ENCODE measurements at regions not wholly inside any gene's neighbourhood (a gene's known extent, or its start where the extent isn't known, plus 50 kb on each side); places are given as distances from the start of the nearest gene placed in this dataset.

DNA sequence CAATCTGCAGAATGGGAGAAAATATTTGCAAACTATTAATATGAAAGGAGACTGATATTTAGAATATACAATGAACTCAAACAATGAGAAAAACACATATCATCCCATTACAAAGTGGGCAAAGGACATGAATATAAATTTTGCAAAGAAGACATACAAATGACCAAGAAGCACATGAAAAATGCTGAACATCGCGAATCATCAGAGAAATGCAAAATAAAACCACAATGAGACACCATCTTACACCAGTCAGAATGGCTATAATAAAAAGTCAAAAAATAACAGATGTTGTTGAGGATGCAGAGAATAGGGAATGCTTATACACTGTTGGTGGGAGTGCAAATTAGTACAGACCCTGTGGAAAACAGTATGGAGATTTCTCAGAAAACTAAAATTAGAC is 83.6 kb downstream of the RAP2B start:
- no peak for TF ChIP-seq POLR2AphosphoS5 (IDR thresholded peaks at IDR 0.05; ENCODE audit: low read depth, low read length)
- TF ChIP-seq, protein P1, sequence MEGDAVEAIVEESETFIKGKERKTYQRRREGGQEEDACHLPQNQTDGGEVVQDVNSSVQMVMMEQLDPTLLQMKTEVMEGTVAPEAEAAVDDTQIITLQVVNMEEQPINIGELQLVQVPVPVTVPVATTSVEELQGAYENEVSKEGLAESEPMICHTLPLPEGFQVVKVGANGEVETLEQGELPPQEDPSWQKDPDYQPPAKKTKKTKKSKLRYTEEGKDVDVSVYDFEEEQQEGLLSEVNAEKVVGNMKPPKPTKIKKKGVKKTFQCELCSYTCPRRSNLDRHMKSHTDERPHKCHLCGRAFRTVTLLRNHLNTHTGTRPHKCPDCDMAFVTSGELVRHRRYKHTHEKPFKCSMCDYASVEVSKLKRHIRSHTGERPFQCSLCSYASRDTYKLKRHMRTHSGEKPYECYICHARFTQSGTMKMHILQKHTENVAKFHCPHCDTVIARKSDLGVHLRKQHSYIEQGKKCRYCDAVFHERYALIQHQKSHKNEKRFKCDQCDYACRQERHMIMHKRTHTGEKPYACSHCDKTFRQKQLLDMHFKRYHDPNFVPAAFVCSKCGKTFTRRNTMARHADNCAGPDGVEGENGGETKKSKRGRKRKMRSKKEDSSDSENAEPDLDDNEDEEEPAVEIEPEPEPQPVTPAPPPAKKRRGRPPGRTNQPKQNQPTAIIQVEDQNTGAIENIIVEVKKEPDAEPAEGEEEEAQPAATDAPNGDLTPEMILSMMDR (IDR thresholded peaks at IDR 0.05), result no peak
- TF ChIP-seq, protein P2, sequence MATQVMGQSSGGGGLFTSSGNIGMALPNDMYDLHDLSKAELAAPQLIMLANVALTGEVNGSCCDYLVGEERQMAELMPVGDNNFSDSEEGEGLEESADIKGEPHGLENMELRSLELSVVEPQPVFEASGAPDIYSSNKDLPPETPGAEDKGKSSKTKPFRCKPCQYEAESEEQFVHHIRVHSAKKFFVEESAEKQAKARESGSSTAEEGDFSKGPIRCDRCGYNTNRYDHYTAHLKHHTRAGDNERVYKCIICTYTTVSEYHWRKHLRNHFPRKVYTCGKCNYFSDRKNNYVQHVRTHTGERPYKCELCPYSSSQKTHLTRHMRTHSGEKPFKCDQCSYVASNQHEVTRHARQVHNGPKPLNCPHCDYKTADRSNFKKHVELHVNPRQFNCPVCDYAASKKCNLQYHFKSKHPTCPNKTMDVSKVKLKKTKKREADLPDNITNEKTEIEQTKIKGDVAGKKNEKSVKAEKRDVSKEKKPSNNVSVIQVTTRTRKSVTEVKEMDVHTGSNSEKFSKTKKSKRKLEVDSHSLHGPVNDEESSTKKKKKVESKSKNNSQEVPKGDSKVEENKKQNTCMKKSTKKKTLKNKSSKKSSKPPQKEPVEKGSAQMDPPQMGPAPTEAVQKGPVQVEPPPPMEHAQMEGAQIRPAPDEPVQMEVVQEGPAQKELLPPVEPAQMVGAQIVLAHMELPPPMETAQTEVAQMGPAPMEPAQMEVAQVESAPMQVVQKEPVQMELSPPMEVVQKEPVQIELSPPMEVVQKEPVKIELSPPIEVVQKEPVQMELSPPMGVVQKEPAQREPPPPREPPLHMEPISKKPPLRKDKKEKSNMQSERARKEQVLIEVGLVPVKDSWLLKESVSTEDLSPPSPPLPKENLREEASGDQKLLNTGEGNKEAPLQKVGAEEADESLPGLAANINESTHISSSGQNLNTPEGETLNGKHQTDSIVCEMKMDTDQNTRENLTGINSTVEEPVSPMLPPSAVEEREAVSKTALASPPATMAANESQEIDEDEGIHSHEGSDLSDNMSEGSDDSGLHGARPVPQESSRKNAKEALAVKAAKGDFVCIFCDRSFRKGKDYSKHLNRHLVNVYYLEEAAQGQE (IDR thresholded peaks at IDR 0.05; ENCODE audit: insufficient read depth in 1 of 2, low read depth in 2 of 2, low read length in 1 of 2), result no peak
- TF ChIP-seq SIN3A (IDR thresholded peaks at IDR 0.05; ENCODE audit: borderline replicate concordance, insufficient read depth, low read depth, low read length), result no peak
- no peak for TF ChIP-seq TCF7L2 (IDR thresholded peaks at IDR 0.05; ENCODE audit: low read depth, low read length)

DNA sequence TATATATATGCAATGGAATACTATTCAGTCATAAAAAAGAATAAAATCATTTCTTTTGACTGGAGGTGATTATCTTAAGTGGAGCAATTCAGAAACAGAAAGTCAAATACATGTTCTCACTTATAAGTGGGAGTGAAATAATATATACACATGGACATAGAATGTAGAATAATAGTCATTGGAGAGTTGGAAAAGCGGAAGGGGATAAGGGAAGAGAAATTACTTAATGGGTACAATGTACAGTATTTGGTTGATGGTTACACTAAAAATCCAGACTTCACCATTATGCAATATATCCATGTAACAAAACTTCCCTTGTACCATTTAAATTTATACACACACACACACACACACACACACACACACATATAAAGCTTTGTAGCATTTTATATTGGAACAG is 84.3 kb downstream of the RAP2B start:
- Histone ChIP-seq H3K4me1 (ENCODE audit: control insufficient read depth, insufficient read depth, low read length) (no peaks in the 10 kb centered on the region), H3K27ac (ENCODE audit: low read length) (no peak overlapping the region), H3K9me3 (ENCODE audit: control insufficient read depth, insufficient read depth, low read depth, low read length) (peaks cover 3% of the 10 kb centered on the region; the same call in 1 of the 2 replicates), H3K4me3 (ENCODE audit: low read depth in 2 of 2, low read length in 2 of 2) (no peak overlapping the region), H3K36me3 (ENCODE audit: control insufficient read depth, insufficient read depth, low read length) (no peaks in the 10 kb centered on the region), H3K27me3 (ENCODE audit: control insufficient read depth, insufficient read depth, low read length) (no peaks in the 10 kb centered on the region)
- TF ChIP-seq, protein P2 (IDR thresholded peaks at IDR 0.05; ENCODE audit: insufficient read depth in 1 of 2, low read depth in 2 of 2, low read length in 1 of 2), result no peak
- TF ChIP-seq, protein P1 (IDR thresholded peaks at IDR 0.05), result no peak
- TF ChIP-seq TCF7L2 (IDR thresholded peaks at IDR 0.05; ENCODE audit: low read depth, low read length) (no peak), POLR2AphosphoS5 (IDR thresholded peaks at IDR 0.05; ENCODE audit: low read depth, low read length) (no peak), SIN3A (IDR thresholded peaks at IDR 0.05; ENCODE audit: borderline replicate concordance, insufficient read depth, low read depth, low read length) (no peak)
- CTCF ChIA-PET, result no interaction called here
- ATAC-seq (no peak), DNase-seq (ENCODE audit: low read depth, low spot score) (no peak)
- intact Hi-C loops (cut with micrococcal nuclease; ENCODE audit: unreplicated experiment), result no loop called here
- POLR2A ChIA-PET, result no interaction called here
- in situ Hi-C loops (cut with HindIII; ENCODE audit: low pct_unique_long_range_greater_than_20kb, low sequenced_read_pairs), result no loop called here
- no TSS peak for BruUV-seq (replicated peaks)

More for the DNA sequence above, 83.6 kb downstream of the RAP2B start:
- intact Hi-C loops (cut with micrococcal nuclease; ENCODE audit: unreplicated experiment), result no loop called here
- DNase-seq (ENCODE audit: low read depth, low spot score) (no peak), ATAC-seq (no peak)
- Histone ChIP-seq H3K36me3 (ENCODE audit: control insufficient read depth, insufficient read depth, low read length) (no peaks in the 10 kb centered on the region), H3K4me3 (ENCODE audit: low read depth in 2 of 2, low read length in 2 of 2) (no peak overlapping the region), H3K27ac (ENCODE audit: low read length) (no peak overlapping the region), H3K4me1 (ENCODE audit: control insufficient read depth, insufficient read depth, low read length) (no peaks in the 10 kb centered on the region), H3K9me3 (ENCODE audit: control insufficient read depth, insufficient read depth, low read depth, low read length) (peaks cover 3% of the 10 kb centered on the region; the same call in 1 of the 2 replicates), H3K27me3 (ENCODE audit: control insufficient read depth, insufficient read depth, low read length) (no peaks in the 10 kb centered on the region)
- no TSS peak for BruUV-seq (replicated peaks)
- in situ Hi-C loops (cut with HindIII; ENCODE audit: low pct_unique_long_range_greater_than_20kb, low sequenced_read_pairs), result no loop called here
- CTCF ChIA-PET, result no interaction called here
- POLR2A ChIA-PET, result no interaction called here

Data from Panc1 (cell line).